Esophagus muscularis mucosa (tissue), 4 donors: ENCODE measurements at regions not wholly inside any gene's neighbourhood (a gene's known extent, or its start where the extent isn't known, plus 50 kb on each side); places are given as distances from the start of the nearest gene placed in this dataset.
"Not testable (repeated sequence)": the region's sequence is repeated elsewhere in the genome, so short reads cannot be mapped to it uniquely, and the experiment has no call there.

Source experiments
- DNase-seq: peaks from one replicate; pipeline ENCODE4 v3.0.0-alpha.2; 2017; ENCODE audit errors: extremely low spot score
- H3K27ac ChIP-seq, 4 donors: fragments of 200-600 bp; sonication (generic); replicated peaks in 1 of 4; 1 replicate in 3 of 4; 2 replicates in 1 of 4; pipeline ENCODE4 v1.5.1; 2016 to 2019; ENCODE audit warnings: mild to moderate bottlenecking in 1 of 4
- H3K27me3 ChIP-seq, 4 donors: fragments of 200-600 bp; sonication (generic); one replicate each; pipeline versions ENCODE4 v1.5.1 to v1.6.0; 2016 to 2019
- H3K36me3 ChIP-seq, 4 donors: fragments of 200-600 bp; sonication (generic); one replicate each; pipeline ENCODE4 v1.5.1; 2016 to 2019
- H3K4me1 ChIP-seq, 4 donors: fragments of 200-600 bp; sonication (generic); one replicate each; pipeline ENCODE4 v1.5.1; 2016 to 2019
- H3K4me3 ChIP-seq, 4 donors: fragments of 200-600 bp; sonication (generic); 1 replicate in 2 of 4; 2 replicates in 2 of 4; pipeline ENCODE4 v1.5.1; 2016 to 2019; ENCODE audit warnings: mild to moderate bottlenecking in 4 of 4, moderate library complexity in 1 of 4
- H3K9me3 ChIP-seq, 4 donors: fragments of 200-600 bp; sonication (generic); 1 replicate in 3 of 4; 2 replicates in 1 of 4; pipeline ENCODE4 v1.5.1; 2016 to 2019
- EP300 ChIP-seq: sonication (generic); formaldehyde crosslinking; IDR thresholded peaks from one replicate; pipeline ENCODE4 v1.6.1; 2017; ENCODE audit warnings: antibody characterized with exemption
- POLR2A ChIP-seq: fragments of 450-650 bp; IDR thresholded peaks from one replicate; pipeline ENCODE4 v1.6.1; 2017; ENCODE audit warnings: antibody characterized with exemption, moderate library complexity, mild to moderate bottlenecking, low read depth
- POLR2AphosphoS5 ChIP-seq, 2 donors: sonication (generic); formaldehyde crosslinking; IDR thresholded peaks; one replicate each; pipeline ENCODE4 v1.6.1; 2017; ENCODE audit warnings: antibody characterized with exemption in 2 of 2
- WGBS: methylation state at CpG from one replicate; pipeline ENCODE4 v1.1.5; 2018; 5-methylcytosine and 5-hydroxymethylcytosine counted together
- intact Hi-C: fragments of 100-400 bp; cut with DNase I; formaldehyde crosslinking; loops from one replicate; pipeline ENCODE4 v1.15.1; 2023
- TF ChIP-seq, protein P1 (sequence below), 3 experiments: fragments of 200-600 bp in 2 of 3; fragments of 450-650 bp in 1 of 3; sonication (generic) in 2 of 3; IDR thresholded peaks; one replicate each; pipeline ENCODE4 v1.5.1; 2017 to 2019; ENCODE audit warnings: antibody characterized with exemption in 3 of 3, mild to moderate bottlenecking in 2 of 3, moderate library complexity in 1 of 3

DNA sequence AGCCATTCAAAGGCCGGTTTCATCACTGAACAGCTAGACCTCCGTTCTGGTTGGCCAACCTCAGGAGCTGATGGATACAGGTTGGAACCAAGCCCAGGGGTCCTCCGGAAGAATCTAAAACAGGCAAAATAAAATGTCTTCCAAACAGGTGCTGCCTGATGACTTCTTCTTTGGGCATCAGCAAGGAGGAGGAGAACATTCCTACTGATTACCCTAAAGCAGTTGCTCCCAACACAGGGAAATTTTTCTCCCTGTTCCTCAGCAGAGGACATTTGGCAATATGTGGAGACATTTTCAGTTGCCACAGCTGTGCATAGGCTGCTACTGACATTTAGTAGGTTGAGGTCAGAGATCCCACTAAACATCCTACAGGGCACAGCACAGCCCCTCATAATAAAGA lies 319.3 kb upstream of the PPARGC1A start:
- H3K36me3 ChIP-seq: no peaks in the 10 kb centered on the region
- no peak overlapping the region for H3K27ac ChIP-seq
- H3K4me1 ChIP-seq: no peaks in the 10 kb centered on the region
- intact Hi-C loops: no loop called here
- H3K4me3 ChIP-seq: no peak overlapping the region
- DNase-seq: peak; percentile 57
- no peaks in the 10 kb centered on the region for H3K27me3 ChIP-seq
- 96% methylated on average over 3 of the region's 3 CpGs for WGBS
- H3K9me3 ChIP-seq: no peaks in the 10 kb centered on the region
- no peak for TF ChIP-seq POLR2AphosphoS5 (IDR thresholded peaks at IDR 0.05)
- TF ChIP-seq EP300: no peak
- TF ChIP-seq POLR2A: no peak
- TF ChIP-seq, protein P1, sequence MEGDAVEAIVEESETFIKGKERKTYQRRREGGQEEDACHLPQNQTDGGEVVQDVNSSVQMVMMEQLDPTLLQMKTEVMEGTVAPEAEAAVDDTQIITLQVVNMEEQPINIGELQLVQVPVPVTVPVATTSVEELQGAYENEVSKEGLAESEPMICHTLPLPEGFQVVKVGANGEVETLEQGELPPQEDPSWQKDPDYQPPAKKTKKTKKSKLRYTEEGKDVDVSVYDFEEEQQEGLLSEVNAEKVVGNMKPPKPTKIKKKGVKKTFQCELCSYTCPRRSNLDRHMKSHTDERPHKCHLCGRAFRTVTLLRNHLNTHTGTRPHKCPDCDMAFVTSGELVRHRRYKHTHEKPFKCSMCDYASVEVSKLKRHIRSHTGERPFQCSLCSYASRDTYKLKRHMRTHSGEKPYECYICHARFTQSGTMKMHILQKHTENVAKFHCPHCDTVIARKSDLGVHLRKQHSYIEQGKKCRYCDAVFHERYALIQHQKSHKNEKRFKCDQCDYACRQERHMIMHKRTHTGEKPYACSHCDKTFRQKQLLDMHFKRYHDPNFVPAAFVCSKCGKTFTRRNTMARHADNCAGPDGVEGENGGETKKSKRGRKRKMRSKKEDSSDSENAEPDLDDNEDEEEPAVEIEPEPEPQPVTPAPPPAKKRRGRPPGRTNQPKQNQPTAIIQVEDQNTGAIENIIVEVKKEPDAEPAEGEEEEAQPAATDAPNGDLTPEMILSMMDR (IDR thresholded peaks at IDR 0.05): no peak

DNA sequence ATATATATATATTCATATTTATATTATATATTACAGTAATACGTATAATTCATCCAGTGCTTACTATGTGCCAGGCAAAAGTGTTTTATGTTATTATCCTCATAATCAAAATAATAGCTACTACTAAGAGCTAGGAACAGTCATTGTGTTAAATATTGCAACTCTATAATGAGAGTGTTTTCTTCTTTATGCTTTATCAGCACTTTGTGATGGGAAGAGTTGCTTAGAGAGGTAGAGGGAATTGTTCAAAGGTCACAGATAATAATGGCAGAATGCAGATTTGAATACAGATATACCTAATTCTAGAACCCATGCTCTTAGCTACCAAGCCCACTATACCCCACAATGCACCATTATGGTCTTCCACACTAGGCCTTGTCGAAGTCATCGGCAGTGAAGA lies 318.8 kb upstream of the PPARGC1A start:
- DNase-seq: no peak
- Histone ChIP-seq H3K9me3 (no peaks in the 10 kb centered on the region), H3K4me3 (no peak overlapping the region), H3K27ac (no peak overlapping the region), H3K4me1 (no peaks in the 10 kb centered on the region), H3K27me3 (no peaks in the 10 kb centered on the region), H3K36me3 (no peaks in the 10 kb centered on the region)
- intact Hi-C loops: no loop called here
- TF ChIP-seq, protein P1 (IDR thresholded peaks at IDR 0.05): no peak
- no peak for TF ChIP-seq POLR2AphosphoS5 (IDR thresholded peaks at IDR 0.05)
- TF ChIP-seq POLR2A: no peak
- TF ChIP-seq EP300: no peak
- WGBS: 95% methylated on average over 3 of the region's 3 CpGs

DNA sequence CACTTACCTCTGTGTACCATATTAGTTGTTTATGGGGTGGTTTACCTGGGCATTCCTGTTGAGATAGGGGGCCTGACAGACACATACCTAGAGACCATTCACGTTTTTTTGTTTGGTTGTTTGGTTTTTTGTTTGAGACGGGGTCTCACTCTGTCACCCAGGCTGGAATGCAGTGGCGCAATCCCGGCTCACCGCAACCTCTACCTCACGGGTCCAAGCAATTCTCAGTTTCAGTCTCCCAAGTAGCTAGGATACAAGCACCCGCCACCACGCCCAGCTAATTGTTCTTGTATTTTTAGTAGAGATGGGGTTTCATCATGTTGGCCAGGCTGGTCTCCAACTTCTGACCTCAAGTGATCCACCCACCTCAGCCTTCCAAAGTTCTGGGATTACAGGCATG lies 314.9 kb upstream of the PPARGC1A start:
- H3K27ac ChIP-seq, H3K9me3 ChIP-seq, H3K4me3 ChIP-seq, H3K4me1 ChIP-seq, DNase-seq, H3K27me3 ChIP-seq, intact Hi-C loops, H3K36me3 ChIP-seq: not testable (repeated sequence)
- 81% methylated on average over 8 of the region's 8 CpGs for WGBS

DNA sequence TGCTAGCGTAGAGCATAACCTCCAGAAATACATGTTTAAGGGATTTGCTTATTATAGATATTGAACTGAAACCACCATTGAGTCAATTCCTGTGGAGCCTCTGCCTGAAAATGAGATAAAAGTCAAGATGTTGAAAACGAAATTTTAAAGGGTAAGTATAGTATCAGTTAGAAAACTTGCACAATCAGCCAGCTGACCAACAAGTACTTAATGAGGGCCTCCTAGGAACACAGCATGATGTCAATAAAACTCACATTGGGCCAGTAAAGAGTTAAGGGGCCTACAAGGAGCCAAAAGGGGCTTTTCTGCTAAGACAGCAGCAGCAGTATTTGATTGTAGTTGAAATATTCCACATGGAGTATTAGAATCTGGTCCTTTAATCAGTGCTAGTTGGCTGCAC lies 314.1 kb upstream of the PPARGC1A start:
- Histone ChIP-seq H3K9me3 (no peaks in the 10 kb centered on the region), H3K4me1 (no peaks in the 10 kb centered on the region), H3K4me3 (no peak overlapping the region), H3K36me3 (no peaks in the 10 kb centered on the region), H3K27ac (no peak overlapping the region), H3K27me3 (no peaks in the 10 kb centered on the region)
- intact Hi-C loops: no loop called here
- no peak for TF ChIP-seq EP300
- no peak for TF ChIP-seq POLR2A
- TF ChIP-seq, protein P1 (IDR thresholded peaks at IDR 0.05): no peak
- no peak for TF ChIP-seq POLR2AphosphoS5 (IDR thresholded peaks at IDR 0.05)
- no peak for DNase-seq
- 87% methylated on average over 2 of the region's 2 CpGs for WGBS

DNA sequence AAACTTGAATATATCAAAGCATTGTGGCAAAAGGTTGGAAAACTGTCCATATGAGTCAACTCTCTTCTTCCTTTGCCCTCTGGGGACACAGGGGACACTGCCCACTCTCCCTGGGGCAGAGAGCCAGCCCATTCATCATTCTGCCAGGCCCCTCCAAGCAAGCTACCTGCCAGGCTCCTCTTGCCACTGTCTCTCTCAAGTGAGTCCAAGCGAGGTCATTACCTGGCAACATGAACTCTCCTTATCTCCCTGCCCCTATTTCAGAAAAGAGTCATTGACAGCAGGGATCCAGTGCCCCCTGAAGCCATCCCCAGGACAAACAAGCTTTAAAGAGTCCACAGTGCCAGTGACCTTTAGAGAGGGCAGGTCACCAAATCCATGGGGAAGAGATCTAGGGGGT lies 312.7 kb upstream of the PPARGC1A start:
- intact Hi-C loops: no loop called here
- TF ChIP-seq EP300: no peak
- TF ChIP-seq POLR2A: no peak
- no peak for TF ChIP-seq POLR2AphosphoS5 (IDR thresholded peaks at IDR 0.05)
- TF ChIP-seq, protein P1 (IDR thresholded peaks at IDR 0.05): no peak
- Histone ChIP-seq H3K27me3 (no peaks in the 10 kb centered on the region), H3K36me3 (no peaks in the 10 kb centered on the region), H3K9me3 (no peaks in the 10 kb centered on the region), H3K27ac (no peak overlapping the region), H3K4me3 (no peak overlapping the region), H3K4me1 (no peaks in the 10 kb centered on the region)
- 100% methylated on average over 1 of the region's 1 CpG for WGBS
- no peak for DNase-seq
